Panc1 (cell line): ENCODE measurements at regions not wholly inside any gene's neighbourhood (a gene's known extent, or its start where the extent isn't known, plus 50 kb on each side); places are given as distances from the start of the nearest gene placed in this dataset.

Experiments used
- ATAC-seq: fragments of 200-7000 bp; cut with Tn5 transposase; 2 replicates; pipeline ENCODE4 v1.9.1; 2020; ENCODE audit warnings: mild to moderate bottlenecking, moderate library complexity
- BruUV-seq: library from RNA; stranded (reverse); fragments of 400-500 nt; replicated peaks from 2 replicates; lab custom pipeline; 2021; lab: Mats Ljungman, UMichigan
- CTCF ChIA-PET: fragments of 300-600 bp; sonication (Branson Sonifier 250); formaldehyde crosslinking; loops from one replicate; lab custom pipeline; 2022; ENCODE audit warnings: antibody characterized with exemption; lab: Charles Lee
- POLR2A ChIA-PET: fragments of 300-600 bp; sonication (Branson Sonifier 250); formaldehyde crosslinking; loops from one replicate; lab custom pipeline; 2022; ENCODE audit warnings: antibody characterized with exemption; lab: Charles Lee
- DNase-seq: peaks from one replicate; pipeline ENCODE4 v3.0.0-alpha.2; 2010; ENCODE audit warnings: low read depth, low spot score
- H3K27ac ChIP-seq: 2 replicates; pipeline ENCODE4 v1.5.1; 2011; ENCODE audit warnings: mild to moderate bottlenecking, low read length, inconsistent platforms
- H3K27me3 ChIP-seq: fragments of 200-500 bp; sonication (Bioruptor generic); 2 replicates; pipeline ENCODE4 v1.6.0; 2014; ENCODE audit warnings: low read length, inconsistent platforms; ENCODE audit not compliant: control insufficient read depth, insufficient read depth
- H3K36me3 ChIP-seq: fragments of 200-500 bp; sonication (Bioruptor generic); 2 replicates; pipeline ENCODE4 v1.5.1; 2014; ENCODE audit warnings: inconsistent platforms, mild to moderate bottlenecking, low read length, moderate library complexity; ENCODE audit not compliant: control insufficient read depth, insufficient read depth
- H3K4me1 ChIP-seq: 2 replicates; pipeline ENCODE4 v1.5.1; 2011; ENCODE audit warnings: inconsistent platforms, mild to moderate bottlenecking, low read length, moderate library complexity; ENCODE audit not compliant: control insufficient read depth, insufficient read depth
- H3K4me3 ChIP-seq, 2 experiments: 2 replicates each; pipeline ENCODE4 v1.5.1; 2011 to 2012; ENCODE audit warnings: low read depth in 2 of 2, low read length in 2 of 2, mild to moderate bottlenecking in 2 of 2, inconsistent platforms in 1 of 2, moderate library complexity in 1 of 2
- H3K9me3 ChIP-seq: fragments of 200-500 bp; sonication (Bioruptor generic); 2 replicates; pipeline ENCODE4 v1.5.1; 2014; ENCODE audit warnings: low read depth, mild to moderate bottlenecking, inconsistent platforms, low read length, moderate library complexity; ENCODE audit not compliant: control insufficient read depth, insufficient read depth
- CTCF ChIP-seq: fragments of 450-650 bp; IDR thresholded peaks from 2 replicates; pipeline ENCODE4 v1.5.1; 2017; ENCODE audit warnings: mild to moderate bottlenecking
- POLR2AphosphoS5 ChIP-seq: IDR thresholded peaks from 2 replicates; pipeline ENCODE4 v1.6.1; 2012; ENCODE audit warnings: mild to moderate bottlenecking, low read depth, low read length, moderate library complexity
- REST ChIP-seq, 2 experiments: IDR thresholded peaks; 2 replicates each; pipeline ENCODE4 v1.6.1; 2011 to 2012; ENCODE audit warnings: low read depth in 2 of 2, control low read depth in 1 of 2, low read length in 1 of 2, mild to moderate bottlenecking in 1 of 2, moderate library complexity in 1 of 2; ENCODE audit not compliant: insufficient read depth in 1 of 2
- SIN3A ChIP-seq: IDR thresholded peaks from 2 replicates; pipeline ENCODE4 v1.6.1; 2012; ENCODE audit warnings: low read depth, mild to moderate bottlenecking, low read length, moderate library complexity, borderline replicate concordance; ENCODE audit not compliant: insufficient read depth
- TCF7L2 ChIP-seq: IDR thresholded peaks from 2 replicates; pipeline ENCODE4 v1.6.1; 2011; ENCODE audit warnings: mild to moderate bottlenecking, low read depth, low read length, inconsistent platforms
- in situ Hi-C: cut with HindIII; loops from 2 replicates; pipeline ENCODE4 v1.10.0; 2016; ENCODE audit warnings: low sequenced_read_pairs, low pct_unique_long_range_greater_than_20kb
- intact Hi-C: fragments of 100-400 bp; cut with micrococcal nuclease; formaldehyde crosslinking; loops from one replicate; pipeline ENCODE4 v1.10.0; 2022; ENCODE audit not compliant: unreplicated experiment

GRCh38 chr13:55410398-55411330 is 1730.1 kb upstream of the PRR20A start:
- no peak for ATAC-seq
- no TSS peak for BruUV-seq

GRCh38 chr13:55418095-55418494 is 1722.6 kb upstream of the PRR20A start:
- DNase-seq: no peak
- intact Hi-C loops (no loop called here), in situ Hi-C loops (no loop called here)
- Histone ChIP-seq H3K27me3 (no peaks in the 10 kb centered on the region), H3K4me3 (no peak overlapping the region), H3K4me1 (no peaks in the 10 kb centered on the region), H3K27ac (no peak overlapping the region), H3K9me3 (no peaks in the 10 kb centered on the region), H3K36me3 (no peaks in the 10 kb centered on the region)
- no peak for TF ChIP-seq SIN3A
- no peak for TF ChIP-seq TCF7L2
- TF ChIP-seq REST (IDR thresholded peaks at IDR 0.05; ENCODE audit: insufficient read depth in 1 of 2, low read depth in 2 of 2, low read length in 1 of 2): no peak
- no peak for TF ChIP-seq CTCF
- TF ChIP-seq POLR2AphosphoS5: no peak
- POLR2A ChIA-PET: no interaction called here
- CTCF ChIA-PET: no interaction called here
- no peak for ATAC-seq
- BruUV-seq: no TSS peak

More at GRCh38 chr13:55410398-55411330, 1730.1 kb upstream of the PRR20A start:
- no peaks in the 10 kb centered on the region for H3K4me1 ChIP-seq
- H3K4me3 ChIP-seq: no peak overlapping the region
- CTCF ChIA-PET: no interaction called here
- H3K27me3 ChIP-seq: no peaks in the 10 kb centered on the region
- intact Hi-C loops (no loop called here), in situ Hi-C loops (no loop called here)
- no peak for DNase-seq
- TF ChIP-seq REST (IDR thresholded peaks at IDR 0.05; ENCODE audit: insufficient read depth in 1 of 2, low read depth in 2 of 2, low read length in 1 of 2) (no peak), TCF7L2 (no peak), CTCF (no peak)
- H3K27ac ChIP-seq: no peak overlapping the region
- POLR2A ChIA-PET: no interaction called here
- H3K9me3 ChIP-seq: no peaks in the 10 kb centered on the region
- no peaks in the 10 kb centered on the region for H3K36me3 ChIP-seq
